NCI-H1694 treated with DMSO at 0.1 percent for 48 hours (cell line): ENCODE measurements at regions not wholly inside any gene's neighbourhood (a gene's known extent, or its start where the extent isn't known, plus 50 kb on each side); places are given as distances from the start of the nearest gene placed in this dataset.
"Not testable (repeated sequence)": the region's sequence is repeated elsewhere in the genome, so short reads cannot be mapped to it uniquely, and the experiment has no call there.

ENCODE experiments used
- DNase-seq: peaks from one replicate; lab custom pipeline; 2025; lab: John Stamatoyannopoulos, UW

DNA sequence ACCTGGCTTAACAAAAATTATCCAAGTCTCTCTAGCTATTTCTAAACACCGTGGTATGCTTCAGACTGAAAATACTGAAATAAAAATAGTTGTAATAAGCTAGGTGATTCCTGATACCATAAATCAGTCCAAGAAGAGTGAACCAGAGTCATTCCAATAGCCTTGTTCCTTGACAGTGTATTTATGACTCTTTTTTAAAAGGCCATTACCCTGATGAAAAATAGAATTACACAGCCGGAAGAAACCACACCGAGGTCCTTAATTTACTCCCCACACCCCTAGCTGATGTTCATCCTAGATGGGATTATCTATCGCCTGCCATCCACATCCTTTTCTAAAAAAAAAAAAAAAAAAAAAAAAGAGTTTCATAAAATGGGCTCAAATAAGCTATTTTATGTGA is 457.6 kb upstream of the GRAMD2B start:
- no peak for DNase-seq

DNA sequence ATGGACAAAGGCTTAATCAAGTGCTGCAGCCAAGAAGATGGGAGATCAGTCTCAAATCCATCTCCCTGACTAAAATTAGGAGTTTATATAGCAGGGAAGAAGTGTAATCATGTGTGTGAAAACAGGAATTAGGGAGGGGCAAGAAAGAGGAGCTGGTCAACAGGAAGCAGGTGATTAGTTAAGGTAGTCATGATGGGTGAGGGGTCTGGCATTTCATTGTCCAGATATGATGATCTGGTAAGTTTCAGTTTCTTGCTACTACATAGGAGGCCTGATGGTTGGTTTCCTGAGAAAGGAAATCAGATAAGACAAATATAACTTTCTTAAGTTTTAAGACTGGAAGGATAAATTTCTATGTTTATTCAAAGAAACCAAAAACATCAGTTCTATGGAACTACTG is 455.6 kb upstream of the GRAMD2B start:
- DNase-seq, result no peak

DNA sequence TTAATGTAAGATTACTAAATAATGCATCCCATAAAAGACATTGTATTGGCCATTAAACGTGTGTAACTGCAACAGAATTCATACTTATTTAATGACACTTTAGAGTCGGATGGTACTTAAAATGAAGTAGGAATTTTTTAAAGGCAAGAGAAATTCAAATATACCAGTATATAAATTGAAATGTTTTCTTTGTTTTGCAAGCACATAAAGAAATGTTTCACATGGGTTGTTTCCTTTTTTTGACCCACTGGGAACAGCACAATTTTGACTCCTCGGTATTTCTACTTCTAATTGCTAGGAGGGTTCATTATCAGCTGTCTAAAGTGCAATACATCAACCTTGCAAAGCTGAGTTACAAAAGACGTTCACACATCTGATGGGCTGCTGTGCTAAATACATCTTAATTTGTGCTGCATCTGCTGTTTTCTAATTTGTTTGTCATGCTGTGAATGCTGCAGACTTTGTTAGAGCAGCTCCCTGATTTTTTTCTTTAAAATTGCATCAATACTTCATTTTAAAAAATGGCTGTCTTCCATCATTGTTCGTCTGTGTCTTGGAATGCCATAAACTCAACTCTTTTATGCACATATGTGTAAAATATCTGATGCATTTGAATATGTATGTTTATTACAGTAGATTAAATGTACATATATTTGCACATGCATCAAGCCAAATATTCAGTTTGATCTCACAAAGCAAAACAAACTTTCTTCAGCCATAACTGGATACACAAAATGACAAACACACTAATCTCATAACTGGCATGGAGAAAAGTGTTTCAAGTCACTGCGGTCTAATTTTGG is 454.0 kb upstream of the GRAMD2B start:
- no peak for DNase-seq

DNA sequence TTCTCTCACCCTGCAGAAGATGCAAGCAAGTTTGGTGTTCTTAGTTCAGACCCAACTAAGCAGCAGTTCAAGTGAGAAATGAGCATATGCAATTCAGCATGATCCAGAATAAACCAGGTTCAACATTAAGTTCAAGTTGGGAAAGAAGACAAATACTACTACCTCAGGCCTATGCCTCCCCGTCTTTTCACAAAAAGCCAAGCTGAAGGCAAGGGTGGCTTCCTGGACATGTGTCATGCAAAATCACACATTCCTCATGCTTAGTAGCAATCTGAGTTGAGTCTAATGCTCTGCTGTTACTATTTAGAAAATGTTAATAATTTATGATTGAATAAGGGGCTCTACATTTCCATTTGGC is 453.4 kb upstream of the GRAMD2B start:
- DNase-seq, result no peak

DNA sequence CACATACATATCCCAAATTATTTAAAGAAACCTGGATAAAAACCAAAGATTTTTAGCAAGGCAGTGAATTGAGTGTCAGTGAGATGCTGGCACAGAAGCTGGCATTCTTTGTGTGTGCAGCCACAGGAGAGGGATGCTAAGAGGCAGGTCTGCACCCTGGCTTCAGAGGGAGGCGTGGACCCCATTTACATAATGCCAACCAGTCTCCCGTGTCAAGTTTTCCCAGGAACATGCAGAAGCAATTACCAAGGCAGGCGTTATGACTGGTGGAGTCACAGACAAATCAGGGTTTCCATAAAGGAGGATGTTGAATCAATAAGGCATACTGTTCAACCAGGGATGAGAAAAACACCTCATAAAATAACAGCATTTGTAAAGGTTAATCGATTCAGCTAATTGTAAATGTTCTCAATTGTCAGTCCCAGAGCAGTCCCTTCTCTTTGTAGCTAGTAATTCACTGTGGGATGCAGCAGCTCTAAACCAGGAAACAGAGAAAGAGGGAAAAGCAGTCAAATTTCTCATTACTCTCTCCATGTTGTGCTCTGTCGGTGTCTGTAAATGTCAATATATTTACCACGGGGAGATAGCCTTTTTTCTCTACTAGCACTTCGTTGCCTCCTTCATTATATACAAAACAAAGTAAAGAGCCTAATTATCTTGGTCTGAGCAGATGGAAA is 452.4 kb upstream of the GRAMD2B start:
- no peak for DNase-seq

DNA sequence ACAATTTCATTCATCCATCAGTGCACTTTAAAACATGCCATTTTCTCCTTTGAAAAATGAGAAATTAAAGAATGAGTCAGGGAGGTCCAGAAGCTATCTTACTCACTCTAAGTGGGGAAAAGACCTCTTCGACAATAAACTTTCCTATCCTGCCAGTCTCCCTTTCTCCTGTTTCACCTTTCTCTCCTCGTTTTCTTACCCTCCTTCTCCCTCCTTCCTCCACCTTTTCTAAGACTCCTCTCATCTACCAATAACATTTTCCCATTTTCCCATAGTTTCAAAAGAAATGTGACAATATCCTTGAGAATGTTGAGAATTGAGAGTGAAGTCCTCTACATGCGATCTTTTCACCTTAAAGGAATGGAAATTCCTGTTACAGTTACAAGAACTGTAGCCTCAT is 450.5 kb upstream of the GRAMD2B start:
- no peak for DNase-seq

DNA sequence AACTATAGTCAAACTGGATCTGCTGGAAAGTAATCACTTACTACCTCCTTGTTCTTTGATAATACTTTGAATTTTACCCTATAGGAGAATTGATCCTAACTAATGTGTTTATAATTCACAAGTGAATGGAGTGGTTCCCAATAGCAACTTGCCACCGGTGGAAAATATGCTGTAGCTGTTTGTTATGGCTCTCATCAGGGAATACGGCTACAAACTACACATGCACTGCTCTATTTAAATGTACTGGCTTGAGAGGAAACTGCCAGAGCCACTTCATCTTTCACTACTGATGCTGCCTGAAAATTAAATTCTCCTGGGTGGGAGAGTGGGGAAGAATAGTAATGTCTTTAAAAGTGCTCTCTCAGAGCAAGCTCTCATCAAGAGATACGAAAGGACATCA is 448.5 kb upstream of the GRAMD2B start:
- DNase-seq, result no peak

DNA sequence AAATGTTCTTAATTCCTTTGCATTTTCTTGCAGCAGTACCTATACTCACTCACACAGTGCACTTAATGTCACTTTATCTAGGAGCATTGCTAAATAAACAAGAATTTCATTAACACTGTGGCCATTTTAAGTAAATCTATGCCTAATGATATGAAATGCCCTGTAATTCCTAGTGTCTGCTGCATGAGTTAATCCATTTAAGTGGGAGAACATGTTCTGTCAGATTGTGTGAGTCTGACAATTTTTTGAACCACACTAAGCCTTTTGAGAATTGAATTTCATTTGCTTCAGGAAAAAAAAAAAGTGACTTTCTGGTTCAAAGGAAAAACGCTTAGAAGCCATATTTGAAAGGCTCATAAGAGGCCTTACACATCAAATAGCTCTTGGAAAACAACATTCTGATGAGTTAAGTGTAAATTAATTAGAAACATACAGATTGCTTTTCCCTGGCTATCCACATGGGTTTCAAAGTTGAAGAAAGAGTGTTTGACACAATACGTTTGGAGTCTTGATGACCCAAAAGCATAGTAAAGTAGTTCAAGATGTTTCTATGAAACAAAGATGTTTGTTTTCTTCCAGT is 446.7 kb upstream of the GRAMD2B start:
- no peak for DNase-seq

DNA sequence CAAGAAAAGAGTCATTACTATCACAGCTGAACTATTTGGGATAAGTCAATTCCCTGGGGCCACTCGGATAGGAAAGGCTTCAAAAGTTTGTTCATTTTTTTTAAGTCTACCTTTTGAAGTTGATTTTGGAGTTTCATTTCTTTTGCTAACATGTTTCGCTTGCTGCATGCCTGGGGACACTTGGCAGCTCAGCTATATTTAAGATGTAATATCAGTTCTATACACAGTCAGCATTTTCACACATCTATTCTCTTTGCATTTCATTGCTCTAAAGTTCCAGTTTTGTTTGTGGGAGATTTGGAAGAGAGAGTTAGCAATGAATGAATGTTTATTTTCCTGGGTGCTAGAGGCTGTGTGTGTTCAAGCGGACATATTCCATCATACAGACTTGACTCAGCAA is 445.2 kb upstream of the GRAMD2B start:
- no peak for DNase-seq

DNA sequence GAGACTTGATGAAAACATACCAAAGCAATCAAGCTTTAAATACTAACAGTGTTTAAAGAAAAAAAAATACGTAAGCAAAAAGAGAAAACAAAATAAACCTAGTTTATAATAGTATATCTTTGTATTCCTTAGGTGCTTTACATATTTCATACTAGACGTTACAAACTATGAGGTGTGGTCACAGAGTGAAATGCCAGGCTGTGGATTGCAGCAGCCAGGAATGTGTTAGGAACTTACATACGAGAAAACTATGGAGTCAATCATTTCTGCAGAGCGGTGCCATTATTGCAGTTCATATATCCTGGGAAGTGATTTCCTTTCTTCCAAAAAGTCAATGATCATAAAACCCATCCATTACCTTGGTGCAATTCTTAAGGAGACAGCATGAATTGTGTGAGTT is 443.6 kb upstream of the GRAMD2B start:
- DNase-seq, result no peak

DNA sequence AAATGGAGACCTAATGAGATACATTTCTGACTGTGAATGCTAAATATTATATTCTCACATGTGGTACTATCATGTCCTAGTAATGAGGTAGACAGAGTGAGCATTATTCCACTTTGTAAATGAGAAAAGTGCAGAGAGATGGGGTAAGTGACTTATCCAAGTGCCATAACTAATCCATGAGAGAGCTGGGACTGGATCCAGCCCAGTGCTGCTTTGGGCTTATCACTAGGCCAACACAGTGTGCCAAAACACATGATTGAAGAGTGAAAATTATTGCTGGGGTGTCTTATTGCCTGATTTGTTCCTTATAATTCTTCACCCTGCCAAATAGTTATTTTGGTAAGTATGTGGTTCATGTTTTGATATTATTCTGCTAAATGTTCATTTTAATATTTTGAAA is 442.2 kb upstream of the GRAMD2B start:
- no peak for DNase-seq

DNA sequence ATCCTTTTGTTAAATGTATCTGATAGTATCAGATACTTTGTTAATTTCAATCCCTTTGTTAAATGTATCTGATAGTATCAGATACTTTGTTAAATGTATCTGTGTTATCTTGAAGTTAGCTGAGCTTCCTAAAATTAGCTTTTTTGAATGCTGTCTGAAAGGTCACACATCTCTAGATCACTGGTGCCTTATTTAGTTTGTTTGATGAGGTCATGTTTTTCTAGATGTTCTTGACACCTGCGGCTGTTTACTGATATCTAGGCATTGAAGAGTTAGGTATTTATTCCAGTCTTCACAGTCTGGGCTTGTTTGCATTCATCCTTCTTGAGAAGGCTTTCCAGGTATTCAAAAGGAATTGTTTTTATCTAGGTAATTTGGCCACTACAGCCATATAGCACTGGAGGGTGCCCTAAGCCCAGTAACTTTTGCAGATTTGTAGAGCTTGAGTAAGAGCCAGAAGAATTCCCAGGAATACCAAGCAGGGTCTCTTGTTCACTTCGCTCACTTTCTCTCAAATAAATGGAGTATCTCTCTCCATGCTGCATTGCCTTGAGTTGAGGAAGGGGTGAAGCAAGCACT is 435.4 kb upstream of the GRAMD2B start:
- DNase-seq, result no peak

DNA sequence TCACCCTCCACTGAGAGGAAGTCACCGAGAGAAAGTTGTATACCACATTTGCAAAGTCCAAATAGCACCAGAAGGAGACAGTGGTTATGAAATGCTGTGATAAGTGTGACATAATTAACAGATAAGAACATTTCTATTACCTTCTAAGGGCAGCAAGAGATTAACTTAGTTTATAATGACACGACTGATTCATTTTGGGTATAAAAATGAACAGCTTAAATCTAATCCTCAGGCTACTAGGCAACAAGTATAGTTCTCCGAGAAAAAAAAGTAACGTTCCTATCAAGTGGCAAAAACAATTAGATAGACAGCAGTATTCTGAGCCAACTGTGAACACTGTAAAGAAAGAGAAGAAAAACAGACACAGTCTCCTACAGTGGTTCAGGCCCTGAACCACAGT is 431.2 kb upstream of the GRAMD2B start:
- DNase-seq, result no peak

DNA sequence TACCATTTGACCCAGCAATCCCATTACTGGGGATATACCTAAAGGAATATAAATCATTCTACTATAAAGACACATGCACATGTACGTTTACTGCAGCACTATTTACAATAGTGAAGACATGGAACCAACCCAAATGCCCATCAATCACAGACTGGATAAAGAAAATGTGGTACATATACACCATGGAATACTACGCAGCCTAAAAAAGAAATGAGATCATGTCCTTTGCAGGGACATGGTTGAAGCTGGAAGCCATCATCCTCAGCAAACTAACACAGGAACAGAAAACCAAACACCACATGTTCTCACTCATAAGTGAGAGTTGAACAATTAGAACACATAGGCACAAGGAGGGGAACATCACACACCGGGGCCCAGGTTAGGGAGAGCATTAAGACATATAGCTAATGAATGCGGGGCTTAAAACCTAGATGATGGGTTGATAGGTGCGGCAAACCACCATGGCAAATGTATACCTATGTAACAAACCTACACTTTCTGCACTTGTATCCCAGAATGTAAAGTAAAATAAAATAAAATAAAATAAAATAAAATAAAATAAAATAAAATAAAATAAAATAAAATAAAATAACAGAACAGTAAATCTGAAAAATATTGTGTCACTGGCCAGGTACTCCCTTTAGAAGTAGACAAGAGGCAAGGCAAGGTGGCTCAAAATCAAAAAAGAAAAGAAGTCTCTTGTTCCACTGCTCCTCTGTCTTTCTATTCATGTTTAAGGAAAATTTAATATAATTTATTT is 423.8 kb upstream of the GRAMD2B start:
- not testable (repeated sequence) for DNase-seq

DNA sequence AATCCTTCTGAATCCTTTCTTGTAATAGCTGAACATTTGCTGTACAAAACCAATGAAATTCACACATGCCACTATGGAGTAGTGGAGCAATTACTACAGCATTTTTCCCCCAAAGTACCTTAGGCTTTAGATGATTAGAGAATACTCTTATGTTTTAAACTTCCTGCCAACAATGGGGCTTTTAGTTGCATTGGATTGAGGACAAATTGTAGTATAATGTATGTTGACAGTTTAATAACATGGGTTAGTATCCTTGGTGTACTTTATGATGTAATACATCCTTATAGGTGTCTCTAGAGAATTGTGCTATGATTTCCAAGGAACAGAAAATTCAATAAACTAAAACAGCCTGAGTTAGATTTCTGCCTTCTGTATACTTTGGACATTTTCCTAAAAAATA is 422.7 kb upstream of the GRAMD2B start:
- DNase-seq, result no peak

DNA sequence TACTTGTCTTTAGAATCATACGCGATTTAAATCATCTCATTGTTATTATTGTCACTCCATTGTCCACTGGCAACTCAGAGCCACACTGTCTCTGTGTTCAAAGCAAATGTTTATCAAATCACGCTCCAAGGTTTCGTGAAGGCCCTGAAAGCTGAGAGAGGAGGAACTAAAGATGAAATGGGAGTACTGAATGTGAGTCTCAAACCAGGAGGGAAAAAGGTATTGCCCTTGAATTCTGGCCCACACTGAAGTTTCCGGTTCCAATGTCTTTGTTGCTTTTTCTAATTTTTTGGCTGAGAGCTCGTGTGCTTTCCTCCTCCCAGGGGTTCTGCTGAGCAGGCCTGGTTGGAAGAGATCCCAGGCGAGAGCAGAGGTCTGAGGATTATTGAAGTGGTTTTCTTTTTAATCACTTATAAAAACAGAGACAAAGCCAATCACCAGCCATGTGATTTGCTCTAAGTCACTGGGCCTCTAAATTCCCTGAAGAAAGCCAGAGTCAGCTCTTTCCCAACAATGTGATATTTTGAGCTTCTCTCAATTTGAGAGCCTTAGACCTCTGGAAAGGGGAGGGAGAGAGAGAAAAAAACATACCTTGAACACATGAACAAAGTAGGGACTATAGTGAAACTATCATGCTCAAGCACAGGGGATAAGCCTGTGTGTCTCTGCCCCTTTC is 420.8 kb upstream of the GRAMD2B start:
- no peak for DNase-seq

DNA sequence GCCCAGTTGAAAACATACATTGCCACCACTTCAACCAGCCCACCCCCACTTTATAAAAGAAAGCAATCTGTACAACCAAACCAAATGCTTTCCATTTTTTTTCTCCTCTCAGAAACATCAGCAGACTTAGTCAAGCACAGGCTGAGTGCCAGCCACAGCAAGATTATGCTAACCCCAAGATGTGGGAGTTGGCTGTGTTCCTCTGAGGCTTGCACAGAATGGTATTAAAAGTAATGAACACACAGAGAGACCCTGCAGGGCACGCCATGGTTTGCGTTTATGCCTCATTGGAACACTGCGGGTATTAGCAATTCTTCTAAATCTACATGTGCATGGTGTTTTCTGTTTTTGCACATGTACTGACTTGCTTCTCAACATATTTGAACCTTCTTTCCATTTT is 419.9 kb upstream of the GRAMD2B start:
- DNase-seq, result no peak

DNA sequence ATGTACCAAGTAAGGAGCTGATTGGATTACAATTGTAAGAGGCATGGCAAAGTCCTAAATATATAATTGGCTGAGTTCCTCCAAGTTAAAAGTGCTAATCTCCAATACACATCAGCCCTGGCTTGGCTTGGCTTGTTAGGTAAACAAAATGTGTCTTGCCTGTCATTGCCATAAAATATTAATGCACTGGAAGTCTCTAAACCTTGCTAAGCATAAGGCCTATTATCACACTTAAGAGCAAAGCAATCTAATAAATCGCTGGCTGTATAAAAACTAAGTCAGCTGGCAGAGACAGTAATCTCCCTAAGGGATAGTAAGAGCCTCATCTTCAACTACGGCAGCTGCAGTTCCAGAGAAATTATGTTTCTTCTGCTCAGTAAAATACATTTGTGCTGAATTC is 418.6 kb upstream of the GRAMD2B start:
- no peak for DNase-seq

DNA sequence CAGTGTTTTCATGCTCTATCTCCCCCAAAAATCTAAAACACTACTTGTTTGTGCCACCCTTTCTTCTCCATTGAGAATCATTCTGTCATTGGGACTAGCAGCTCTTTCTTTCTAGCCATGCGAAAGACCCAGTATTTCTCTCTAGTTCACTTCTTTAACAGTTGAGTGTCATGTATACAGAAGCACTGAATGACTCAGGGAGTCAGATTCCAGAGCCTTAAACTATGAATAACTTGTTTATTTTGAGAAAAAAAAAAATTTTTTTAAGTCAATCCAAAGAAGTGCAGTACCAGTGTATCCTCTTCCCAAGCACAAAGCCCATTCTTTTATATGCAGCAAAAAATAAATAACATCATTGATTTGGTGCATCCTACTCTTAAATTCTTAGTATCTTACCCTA is 415.4 kb upstream of the GRAMD2B start:
- DNase-seq, result no peak

DNA sequence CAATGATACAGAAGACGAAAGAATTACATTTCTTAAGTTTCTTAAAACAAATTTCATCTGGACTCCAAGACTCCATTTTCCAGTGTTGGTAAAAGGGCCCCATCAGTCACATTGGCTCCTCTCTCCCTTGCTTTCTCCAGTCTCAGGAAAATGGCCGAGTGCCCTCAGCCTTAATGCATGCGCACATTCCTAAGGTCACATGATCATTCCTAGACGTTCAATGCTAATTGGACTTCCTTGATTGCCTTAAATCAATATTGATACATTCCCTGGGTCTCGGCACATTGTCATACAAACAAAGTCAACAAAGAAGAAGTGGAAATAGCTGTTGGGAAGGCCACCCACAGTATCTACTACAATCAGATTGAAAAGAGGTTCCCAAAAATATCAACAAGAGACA is 413.6 kb upstream of the GRAMD2B start:
- no peak for DNase-seq

DNA sequence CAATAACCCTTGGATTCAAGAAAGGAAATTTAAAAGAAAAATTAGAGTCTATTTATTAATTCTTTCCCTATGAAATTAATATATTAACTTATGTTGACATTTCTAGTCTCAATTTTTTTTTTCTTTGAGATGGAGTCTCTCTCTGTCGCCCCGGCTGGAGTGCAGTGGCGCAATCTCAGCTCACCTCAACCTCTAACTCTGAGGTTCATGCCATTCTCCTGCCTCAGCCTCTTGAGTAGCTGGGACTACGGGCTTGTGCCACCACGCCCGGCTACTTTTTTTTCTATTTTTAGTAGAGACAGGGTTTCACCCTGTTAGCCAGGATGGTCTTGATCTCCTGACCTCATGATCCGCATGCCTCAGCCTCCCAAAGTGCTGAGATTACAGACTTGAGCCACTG is 411.7 kb upstream of the GRAMD2B start:
- not testable (repeated sequence) for DNase-seq

DNA sequence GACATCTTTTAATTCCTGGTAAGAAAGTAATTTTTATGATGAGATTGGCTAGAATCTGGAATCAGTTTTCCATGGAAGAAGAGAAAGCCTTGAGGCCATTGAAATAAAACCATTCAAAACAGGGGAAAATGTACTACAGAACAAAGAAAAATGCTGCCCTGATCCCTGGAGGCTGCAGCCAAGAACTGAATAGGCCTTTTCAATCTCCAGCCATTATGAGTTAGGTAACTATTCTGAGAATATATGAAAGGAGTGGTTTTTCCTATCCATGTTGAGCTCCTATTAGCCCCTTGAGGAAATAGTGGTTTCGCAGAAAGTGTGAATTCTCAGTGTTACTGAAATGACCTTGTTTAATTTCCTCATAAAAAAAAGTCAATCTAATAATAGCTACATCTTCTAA is 408.5 kb upstream of the GRAMD2B start:
- no peak for DNase-seq
